B cell (primary cell): ENCODE measurements at regions not wholly inside any gene's neighbourhood (a gene's known extent, or its start where the extent isn't known, plus 50 kb on each side); places are given as distances from the start of the nearest gene placed in this dataset.

Source experiments
- ATAC-seq: fragments of 200-7000 bp; cut with Tn5 transposase; one replicate; pipeline ENCODE4 v1.10.0; 2021; ENCODE audit warnings: low read depth, mild to moderate bottlenecking, moderate number of reproducible peaks, moderate library complexity
- CTCF ChIA-PET: fragments of 350-600 bp; sonication (Branson Sonifier 250); formaldehyde crosslinking; loops from one replicate; lab custom pipeline; 2021; ENCODE audit warnings: antibody characterized with exemption, inconsistent platforms; lab: Charles Lee
- POLR2A ChIA-PET: fragments of 350-600 bp; sonication (Branson Sonifier 250); formaldehyde crosslinking; loops from one replicate; lab custom pipeline; 2021; ENCODE audit warnings: antibody characterized with exemption; lab: Charles Lee
- DNase-seq: peaks from one replicate; pipeline ENCODE4 v3.0.0; 2013
- H2AFZ ChIP-seq: 2 replicates; pipeline ENCODE4 v1.6.1; 2012; ENCODE audit warnings: mild to moderate bottlenecking, low read depth, low read length; ENCODE audit not compliant: insufficient read depth, poor library complexity, severe bottlenecking
- H3K27ac ChIP-seq, 2 donors: 1 replicate in 1 of 2; 2 replicates in 1 of 2; pipeline ENCODE4 v1.5.1; 2012 to 2013; ENCODE audit warnings: low read length in 2 of 2, mild to moderate bottlenecking in 2 of 2, moderate library complexity in 1 of 2
- H3K27me3 ChIP-seq, 4 experiments: fragments of 200-600 bp in 1 of 4; sonication (generic) in 1 of 4; replicated peaks in 1 of 4; 1 replicate in 2 of 4; 2 replicates in 2 of 4; pipeline versions ENCODE4 v1.6.1 to v1.7.0; 2013 to 2016; ENCODE audit warnings: low read length in 3 of 4, mild to moderate bottlenecking in 2 of 4, mixed read lengths in 1 of 4, moderate library complexity in 1 of 4; ENCODE audit not compliant: insufficient read depth in 4 of 4, control insufficient read depth in 3 of 4; ENCODE audit errors: control extremely low read depth in 1 of 4
- H3K36me3 ChIP-seq, 2 experiments: replicated peaks in 1 of 2; 1 replicate in 1 of 2; 2 replicates in 1 of 2; pipeline versions ENCODE4 v1.6.1 to v1.7.1; 2013; ENCODE audit warnings: low read length in 1 of 2; ENCODE audit not compliant: insufficient read depth in 2 of 2, control insufficient read depth in 1 of 2; ENCODE audit errors: control extremely low read depth in 1 of 2, extremely low read depth in 1 of 2
- H3K4me1 ChIP-seq, 2 donors: fragments of 200-600 bp in 1 of 2; sonication (generic) in 1 of 2; 1 replicate in 1 of 2; 2 replicates in 1 of 2; pipeline versions ENCODE4 v1.5.1 to v1.6.1; 2013 to 2017; ENCODE audit warnings: low read length in 2 of 2; ENCODE audit not compliant: control insufficient read depth in 2 of 2, insufficient read depth in 2 of 2
- H3K4me2 ChIP-seq: replicated peaks from 2 replicates; pipeline ENCODE3; 2012; ENCODE audit warnings: mild to moderate bottlenecking, low read depth, low read length; ENCODE audit not compliant: poor library complexity, severe bottlenecking
- H3K4me3 ChIP-seq, 5 experiments: fragments of 200-600 bp in 1 of 5; sonication (generic) in 1 of 5; 1 replicate in 3 of 5; 2 replicates in 2 of 5; pipeline versions ENCODE4 v1.5.1 to v1.7.0; 2011 to 2016; ENCODE audit warnings: low read length in 4 of 5, mild to moderate bottlenecking in 4 of 5, low read depth in 2 of 5, control low read depth in 1 of 5, moderate library complexity in 1 of 5; ENCODE audit not compliant: insufficient read depth in 1 of 5; ENCODE audit errors: control extremely low read depth in 1 of 5, extremely low read depth in 1 of 5
- H3K79me2 ChIP-seq: fragments of 200-600 bp; sonication (generic); one replicate; pipeline ENCODE4 v1.6.0; 2016; ENCODE audit warnings: low read length; ENCODE audit not compliant: control insufficient read depth, insufficient read depth
- H3K9ac ChIP-seq: fragments of 200-600 bp; sonication (generic); 2 replicates; pipeline ENCODE4 v1.6.1; 2017; ENCODE audit warnings: mild to moderate bottlenecking, low read length, moderate library complexity
- H3K9me3 ChIP-seq, 3 donors: one replicate each; pipeline versions ENCODE4 v1.6.1 to v1.7.1; 2013; ENCODE audit warnings: low read length in 2 of 3; ENCODE audit not compliant: control insufficient read depth in 2 of 3, insufficient read depth in 1 of 3; ENCODE audit errors: control extremely low read depth in 1 of 3
- H4K20me1 ChIP-seq: 2 replicates; pipeline ENCODE4 v1.6.0; 2012; ENCODE audit warnings: mild to moderate bottlenecking, low read length; ENCODE audit not compliant: insufficient read depth, control insufficient read depth, poor library complexity, severe bottlenecking
- H3K27ac Mint-ChIP-seq: one replicate; pipeline ENCODE4 v1.8.0; 2021; ENCODE audit warnings: mixed read lengths
- H3K27me3 Mint-ChIP-seq: one replicate; pipeline ENCODE4 v1.8.0; 2021; ENCODE audit warnings: mixed read lengths
- H3K4me1 Mint-ChIP-seq: one replicate; pipeline ENCODE4 v1.8.0; 2021; ENCODE audit warnings: mixed read lengths
- H3K4me3 Mint-ChIP-seq: one replicate; pipeline ENCODE4 v1.8.0; 2021; ENCODE audit warnings: mixed read lengths
- H3K9me3 Mint-ChIP-seq: one replicate; pipeline ENCODE4 v1.8.0; 2022; ENCODE audit warnings: mixed read lengths; ENCODE audit not compliant: insufficient read depth
- EZH2 ChIP-seq: IDR thresholded peaks from 2 replicates; pipeline ENCODE4 v1.6.1; 2012; ENCODE audit warnings: borderline replicate concordance, low read depth, mild to moderate bottlenecking, moderate library complexity, low read length; ENCODE audit not compliant: insufficient read depth, poor library complexity, severe bottlenecking
- WGBS: methylation state at CpG from one replicate; pipeline ENCODE4 v1.1.5; 2013; ENCODE audit warnings: missing lambda C conversion rate; ENCODE audit not compliant: insufficient coverage; 5-methylcytosine and 5-hydroxymethylcytosine counted together
- intact Hi-C: fragments of 100-400 bp; cut with micrococcal nuclease; formaldehyde crosslinking; loops from one replicate; pipeline ENCODE4 v1.10.0; 2022
- TF ChIP-seq, protein P1 (sequence below): fragments of 200-600 bp; IDR thresholded peaks from one replicate; pipeline ENCODE4 v1.8.0; 2022; ENCODE audit warnings: antibody characterized with exemption, mild to moderate bottlenecking

DNA sequence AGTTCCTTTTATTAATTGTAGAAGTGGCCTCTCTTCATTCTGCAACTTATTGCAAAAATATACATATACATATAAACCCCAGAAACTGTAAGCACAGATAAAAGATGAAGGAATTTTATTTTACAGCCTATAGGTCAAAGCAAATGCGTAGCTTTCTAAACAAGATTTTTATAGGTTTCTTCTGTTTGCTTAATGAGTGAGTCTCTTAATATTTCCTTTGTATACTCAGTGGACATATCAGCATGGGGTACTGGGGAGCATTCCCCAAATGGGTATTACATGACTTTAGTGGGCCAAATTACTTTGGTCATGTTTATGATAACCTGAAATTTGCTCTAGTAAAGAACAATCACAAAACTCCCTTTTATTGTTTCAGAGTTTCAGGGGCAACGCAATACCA, 1698.6 kb upstream of the IGFBP7 start:
- Histone ChIP-seq H3K4me2 (no peak overlapping the region), H3K9ac (no peak overlapping the region), H3K9me3 (no peaks in the 10 kb centered on the region), H3K4me3 (no peak overlapping the region), H3K27ac (no peak overlapping the region), H2AFZ (no peak overlapping the region), H3K27me3 (no peaks in the 10 kb centered on the region), H3K4me1 (no peaks in the 10 kb centered on the region), H3K79me2 (no peaks in the 10 kb centered on the region), H4K20me1 (no peaks in the 10 kb centered on the region), H3K36me3 (no peaks in the 10 kb centered on the region)
- Mint-ChIP-seq H3K27ac (no peak overlapping the region), H3K27me3 (no peaks in the 10 kb centered on the region), H3K9me3 (peaks cover 2% of the 10 kb centered on the region), H3K4me3 (no peak overlapping the region), H3K4me1 (no peaks in the 10 kb centered on the region)
- TF ChIP-seq, protein P1, sequence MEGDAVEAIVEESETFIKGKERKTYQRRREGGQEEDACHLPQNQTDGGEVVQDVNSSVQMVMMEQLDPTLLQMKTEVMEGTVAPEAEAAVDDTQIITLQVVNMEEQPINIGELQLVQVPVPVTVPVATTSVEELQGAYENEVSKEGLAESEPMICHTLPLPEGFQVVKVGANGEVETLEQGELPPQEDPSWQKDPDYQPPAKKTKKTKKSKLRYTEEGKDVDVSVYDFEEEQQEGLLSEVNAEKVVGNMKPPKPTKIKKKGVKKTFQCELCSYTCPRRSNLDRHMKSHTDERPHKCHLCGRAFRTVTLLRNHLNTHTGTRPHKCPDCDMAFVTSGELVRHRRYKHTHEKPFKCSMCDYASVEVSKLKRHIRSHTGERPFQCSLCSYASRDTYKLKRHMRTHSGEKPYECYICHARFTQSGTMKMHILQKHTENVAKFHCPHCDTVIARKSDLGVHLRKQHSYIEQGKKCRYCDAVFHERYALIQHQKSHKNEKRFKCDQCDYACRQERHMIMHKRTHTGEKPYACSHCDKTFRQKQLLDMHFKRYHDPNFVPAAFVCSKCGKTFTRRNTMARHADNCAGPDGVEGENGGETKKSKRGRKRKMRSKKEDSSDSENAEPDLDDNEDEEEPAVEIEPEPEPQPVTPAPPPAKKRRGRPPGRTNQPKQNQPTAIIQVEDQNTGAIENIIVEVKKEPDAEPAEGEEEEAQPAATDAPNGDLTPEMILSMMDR, result no peak
- no peak for TF ChIP-seq EZH2
- DNase-seq, result no peak
- POLR2A ChIA-PET, result no interaction called here
- WGBS, result 80% methylated on average over 1 of the region's 2 CpGs
- CTCF ChIA-PET, result no interaction called here
- ATAC-seq, result no peak
- intact Hi-C loops, result no loop called here

DNA sequence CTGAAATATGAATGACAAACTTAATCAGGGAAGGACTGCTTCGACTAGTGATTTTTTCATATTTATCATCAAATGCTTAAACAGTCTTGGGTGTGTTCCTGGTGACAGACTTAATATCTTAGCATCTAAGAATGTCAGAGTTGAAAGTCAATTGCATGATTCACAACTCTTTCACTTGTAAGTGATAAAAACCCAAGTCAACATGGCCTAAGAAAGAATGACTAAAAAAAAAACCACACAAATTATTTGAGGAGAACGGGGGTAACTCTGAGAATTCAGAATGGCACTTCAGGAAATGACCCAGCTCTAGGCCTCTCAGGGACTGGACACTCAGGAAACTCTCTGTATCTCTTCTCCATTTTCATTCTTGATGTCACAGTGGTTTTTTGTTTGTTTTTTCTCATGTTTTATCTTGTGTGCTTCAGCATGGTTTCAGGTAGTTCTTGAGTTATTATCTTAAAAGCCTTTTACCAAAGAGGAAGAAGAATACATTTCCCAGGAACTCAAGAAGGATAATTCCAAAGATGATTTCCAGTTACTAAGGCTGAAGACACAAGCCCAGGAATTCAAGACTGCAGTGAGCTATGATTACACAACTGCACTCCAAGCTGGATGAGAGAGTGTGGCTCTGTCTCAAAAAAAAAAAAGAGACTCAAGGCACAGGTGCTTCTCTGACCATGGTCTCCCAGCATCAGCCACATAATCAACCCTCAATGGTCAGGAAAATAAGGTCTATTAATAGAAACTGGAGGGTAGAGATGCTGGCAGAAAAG, 1697.8 kb upstream of the IGFBP7 start:
- no peak overlapping the region for H3K4me3 ChIP-seq
- ChIA-PET POLR2A (no interaction called here), CTCF (no interaction called here)
- H2AFZ ChIP-seq, result no peak overlapping the region
- H3K9me3 ChIP-seq, result no peaks in the 10 kb centered on the region
- DNase-seq (no peak), ATAC-seq (no peak)
- Mint-ChIP-seq H3K27ac (no peak overlapping the region), H3K4me1 (no peaks in the 10 kb centered on the region), H3K27me3 (no peaks in the 10 kb centered on the region), H3K4me3 (no peak overlapping the region), H3K9me3 (peaks cover 2% of the 10 kb centered on the region)
- H3K79me2 ChIP-seq, result no peaks in the 10 kb centered on the region
- TF ChIP-seq EZH2, result no peak
- TF ChIP-seq, protein P1, result no peak
- no peak overlapping the region for H3K27ac ChIP-seq
- no peaks in the 10 kb centered on the region for H3K4me1 ChIP-seq
- H3K36me3 ChIP-seq, result no peaks in the 10 kb centered on the region
- intact Hi-C loops, result no loop called here
- H3K4me2 ChIP-seq, result no peak overlapping the region
- 29% methylated on average over 1 of the region's 2 CpGs for WGBS
- no peaks in the 10 kb centered on the region for H4K20me1 ChIP-seq
- H3K27me3 ChIP-seq, result no peaks in the 10 kb centered on the region
- no peak overlapping the region for H3K9ac ChIP-seq
